ENCODE measurements at regions not wholly inside any gene's neighbourhood (a gene's known extent, or its start where the extent isn't known, plus 50 kb on each side); places are given as distances from the start of the nearest gene placed in this dataset.
A peak's percentile ranks its signal among the peaks of the same experiment; 100 is the strongest.

DNA sequence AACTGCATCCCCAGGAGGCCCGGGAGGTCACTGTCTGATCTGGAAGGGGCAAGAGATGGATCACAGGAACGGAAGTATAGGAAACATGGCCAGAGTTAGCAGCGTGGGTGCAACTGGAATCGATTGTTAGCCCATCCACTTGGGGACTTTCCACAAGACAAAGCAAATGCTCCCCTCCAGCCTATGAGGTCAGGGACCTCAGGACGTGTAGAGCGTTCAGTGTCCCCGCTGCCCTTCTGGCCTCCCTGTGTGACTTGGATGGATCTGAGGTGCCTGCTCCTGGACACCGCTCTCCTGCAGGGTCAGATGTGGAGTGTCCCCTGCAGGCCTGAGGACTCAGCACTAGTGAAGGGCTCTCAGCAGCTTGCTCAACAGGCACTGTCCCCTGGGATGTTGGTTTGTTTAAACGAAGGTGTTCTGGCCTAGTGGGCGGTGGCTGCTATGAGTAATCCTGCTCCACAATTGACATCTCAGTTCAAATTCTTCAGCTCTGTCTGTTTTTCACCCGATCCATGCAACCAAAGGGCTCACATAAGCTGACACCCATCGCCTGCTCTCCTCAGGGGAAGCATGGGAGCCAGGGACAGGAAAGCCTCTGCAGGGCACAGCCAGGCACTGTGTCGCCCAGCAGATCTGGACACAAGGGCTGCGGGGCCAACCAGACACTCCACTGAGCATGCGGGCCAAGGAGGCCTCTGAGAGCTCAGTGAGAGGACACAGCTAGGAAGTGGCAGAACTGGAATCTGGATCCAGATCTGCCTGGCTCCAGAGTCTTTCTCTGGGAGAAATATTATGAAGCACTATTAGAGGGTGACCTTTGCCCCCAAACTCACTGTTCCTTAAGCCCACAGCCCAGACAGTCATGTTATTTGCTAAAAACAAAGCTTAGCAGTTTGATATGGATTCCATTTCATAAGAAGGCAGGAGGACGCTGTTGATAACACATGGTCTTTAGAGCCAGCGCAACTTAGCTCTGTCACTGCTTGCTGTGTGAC, 78.5 kb downstream of the RHOB start (continued):
- TF ChIP-seq, protein P1, sequence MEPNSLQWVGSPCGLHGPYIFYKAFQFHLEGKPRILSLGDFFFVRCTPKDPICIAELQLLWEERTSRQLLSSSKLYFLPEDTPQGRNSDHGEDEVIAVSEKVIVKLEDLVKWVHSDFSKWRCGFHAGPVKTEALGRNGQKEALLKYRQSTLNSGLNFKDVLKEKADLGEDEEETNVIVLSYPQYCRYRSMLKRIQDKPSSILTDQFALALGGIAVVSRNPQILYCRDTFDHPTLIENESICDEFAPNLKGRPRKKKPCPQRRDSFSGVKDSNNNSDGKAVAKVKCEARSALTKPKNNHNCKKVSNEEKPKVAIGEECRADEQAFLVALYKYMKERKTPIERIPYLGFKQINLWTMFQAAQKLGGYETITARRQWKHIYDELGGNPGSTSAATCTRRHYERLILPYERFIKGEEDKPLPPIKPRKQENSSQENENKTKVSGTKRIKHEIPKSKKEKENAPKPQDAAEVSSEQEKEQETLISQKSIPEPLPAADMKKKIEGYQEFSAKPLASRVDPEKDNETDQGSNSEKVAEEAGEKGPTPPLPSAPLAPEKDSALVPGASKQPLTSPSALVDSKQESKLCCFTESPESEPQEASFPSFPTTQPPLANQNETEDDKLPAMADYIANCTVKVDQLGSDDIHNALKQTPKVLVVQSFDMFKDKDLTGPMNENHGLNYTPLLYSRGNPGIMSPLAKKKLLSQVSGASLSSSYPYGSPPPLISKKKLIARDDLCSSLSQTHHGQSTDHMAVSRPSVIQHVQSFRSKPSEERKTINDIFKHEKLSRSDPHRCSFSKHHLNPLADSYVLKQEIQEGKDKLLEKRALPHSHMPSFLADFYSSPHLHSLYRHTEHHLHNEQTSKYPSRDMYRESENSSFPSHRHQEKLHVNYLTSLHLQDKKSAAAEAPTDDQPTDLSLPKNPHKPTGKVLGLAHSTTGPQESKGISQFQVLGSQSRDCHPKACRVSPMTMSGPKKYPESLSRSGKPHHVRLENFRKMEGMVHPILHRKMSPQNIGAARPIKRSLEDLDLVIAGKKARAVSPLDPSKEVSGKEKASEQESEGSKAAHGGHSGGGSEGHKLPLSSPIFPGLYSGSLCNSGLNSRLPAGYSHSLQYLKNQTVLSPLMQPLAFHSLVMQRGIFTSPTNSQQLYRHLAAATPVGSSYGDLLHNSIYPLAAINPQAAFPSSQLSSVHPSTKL (CRISPR knock-in tag; IDR thresholded peaks at IDR 0.05), result peak; percentile 84
- TF ChIP-seq, protein P2, sequence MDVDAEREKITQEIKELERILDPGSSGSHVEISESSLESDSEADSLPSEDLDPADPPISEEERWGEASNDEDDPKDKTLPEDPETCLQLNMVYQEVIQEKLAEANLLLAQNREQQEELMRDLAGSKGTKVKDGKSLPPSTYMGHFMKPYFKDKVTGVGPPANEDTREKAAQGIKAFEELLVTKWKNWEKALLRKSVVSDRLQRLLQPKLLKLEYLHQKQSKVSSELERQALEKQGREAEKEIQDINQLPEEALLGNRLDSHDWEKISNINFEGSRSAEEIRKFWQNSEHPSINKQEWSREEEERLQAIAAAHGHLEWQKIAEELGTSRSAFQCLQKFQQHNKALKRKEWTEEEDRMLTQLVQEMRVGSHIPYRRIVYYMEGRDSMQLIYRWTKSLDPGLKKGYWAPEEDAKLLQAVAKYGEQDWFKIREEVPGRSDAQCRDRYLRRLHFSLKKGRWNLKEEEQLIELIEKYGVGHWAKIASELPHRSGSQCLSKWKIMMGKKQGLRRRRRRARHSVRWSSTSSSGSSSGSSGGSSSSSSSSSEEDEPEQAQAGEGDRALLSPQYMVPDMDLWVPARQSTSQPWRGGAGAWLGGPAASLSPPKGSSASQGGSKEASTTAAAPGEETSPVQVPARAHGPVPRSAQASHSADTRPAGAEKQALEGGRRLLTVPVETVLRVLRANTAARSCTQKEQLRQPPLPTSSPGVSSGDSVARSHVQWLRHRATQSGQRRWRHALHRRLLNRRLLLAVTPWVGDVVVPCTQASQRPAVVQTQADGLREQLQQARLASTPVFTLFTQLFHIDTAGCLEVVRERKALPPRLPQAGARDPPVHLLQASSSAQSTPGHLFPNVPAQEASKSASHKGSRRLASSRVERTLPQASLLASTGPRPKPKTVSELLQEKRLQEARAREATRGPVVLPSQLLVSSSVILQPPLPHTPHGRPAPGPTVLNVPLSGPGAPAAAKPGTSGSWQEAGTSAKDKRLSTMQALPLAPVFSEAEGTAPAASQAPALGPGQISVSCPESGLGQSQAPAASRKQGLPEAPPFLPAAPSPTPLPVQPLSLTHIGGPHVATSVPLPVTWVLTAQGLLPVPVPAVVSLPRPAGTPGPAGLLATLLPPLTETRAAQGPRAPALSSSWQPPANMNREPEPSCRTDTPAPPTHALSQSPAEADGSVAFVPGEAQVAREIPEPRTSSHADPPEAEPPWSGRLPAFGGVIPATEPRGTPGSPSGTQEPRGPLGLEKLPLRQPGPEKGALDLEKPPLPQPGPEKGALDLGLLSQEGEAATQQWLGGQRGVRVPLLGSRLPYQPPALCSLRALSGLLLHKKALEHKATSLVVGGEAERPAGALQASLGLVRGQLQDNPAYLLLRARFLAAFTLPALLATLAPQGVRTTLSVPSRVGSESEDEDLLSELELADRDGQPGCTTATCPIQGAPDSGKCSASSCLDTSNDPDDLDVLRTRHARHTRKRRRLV (CRISPR knock-in tag; IDR thresholded peaks at IDR 0.05), result no peak
- TF ChIP-seq, protein P3, sequence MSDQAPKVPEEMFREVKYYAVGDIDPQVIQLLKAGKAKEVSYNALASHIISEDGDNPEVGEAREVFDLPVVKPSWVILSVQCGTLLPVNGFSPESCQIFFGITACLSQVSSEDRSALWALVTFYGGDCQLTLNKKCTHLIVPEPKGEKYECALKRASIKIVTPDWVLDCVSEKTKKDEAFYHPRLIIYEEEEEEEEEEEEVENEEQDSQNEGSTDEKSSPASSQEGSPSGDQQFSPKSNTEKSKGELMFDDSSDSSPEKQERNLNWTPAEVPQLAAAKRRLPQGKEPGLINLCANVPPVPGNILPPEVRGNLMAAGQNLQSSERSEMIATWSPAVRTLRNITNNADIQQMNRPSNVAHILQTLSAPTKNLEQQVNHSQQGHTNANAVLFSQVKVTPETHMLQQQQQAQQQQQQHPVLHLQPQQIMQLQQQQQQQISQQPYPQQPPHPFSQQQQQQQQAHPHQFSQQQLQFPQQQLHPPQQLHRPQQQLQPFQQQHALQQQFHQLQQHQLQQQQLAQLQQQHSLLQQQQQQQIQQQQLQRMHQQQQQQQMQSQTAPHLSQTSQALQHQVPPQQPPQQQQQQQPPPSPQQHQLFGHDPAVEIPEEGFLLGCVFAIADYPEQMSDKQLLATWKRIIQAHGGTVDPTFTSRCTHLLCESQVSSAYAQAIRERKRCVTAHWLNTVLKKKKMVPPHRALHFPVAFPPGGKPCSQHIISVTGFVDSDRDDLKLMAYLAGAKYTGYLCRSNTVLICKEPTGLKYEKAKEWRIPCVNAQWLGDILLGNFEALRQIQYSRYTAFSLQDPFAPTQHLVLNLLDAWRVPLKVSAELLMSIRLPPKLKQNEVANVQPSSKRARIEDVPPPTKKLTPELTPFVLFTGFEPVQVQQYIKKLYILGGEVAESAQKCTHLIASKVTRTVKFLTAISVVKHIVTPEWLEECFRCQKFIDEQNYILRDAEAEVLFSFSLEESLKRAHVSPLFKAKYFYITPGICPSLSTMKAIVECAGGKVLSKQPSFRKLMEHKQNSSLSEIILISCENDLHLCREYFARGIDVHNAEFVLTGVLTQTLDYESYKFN (CRISPR knock-in tag; conservative IDR thresholded peaks at IDR 0.05), result peak; percentile 47; the same call in 1 of the 2 replicates
- TF ChIP-seq ZSCAN29 (CRISPR knock-in tag; conservative IDR thresholded peaks at IDR 0.05), result peak; percentile 86
- no peak; the same call in 1 of the 2 replicates for TF ChIP-seq TRIM24 (CRISPR knock-in tag; IDR thresholded peaks at IDR 0.05)
- no peak for TF ChIP-seq ZNF552 (CRISPR knock-in tag; IDR thresholded peaks at IDR 0.05; ENCODE audit: borderline replicate concordance)
- peak; percentile 27; the same call in 1 of the 2 replicates for TF ChIP-seq HOXA3 (CRISPR knock-in tag; IDR thresholded peaks at IDR 0.05)
- TF ChIP-seq, protein P4, sequence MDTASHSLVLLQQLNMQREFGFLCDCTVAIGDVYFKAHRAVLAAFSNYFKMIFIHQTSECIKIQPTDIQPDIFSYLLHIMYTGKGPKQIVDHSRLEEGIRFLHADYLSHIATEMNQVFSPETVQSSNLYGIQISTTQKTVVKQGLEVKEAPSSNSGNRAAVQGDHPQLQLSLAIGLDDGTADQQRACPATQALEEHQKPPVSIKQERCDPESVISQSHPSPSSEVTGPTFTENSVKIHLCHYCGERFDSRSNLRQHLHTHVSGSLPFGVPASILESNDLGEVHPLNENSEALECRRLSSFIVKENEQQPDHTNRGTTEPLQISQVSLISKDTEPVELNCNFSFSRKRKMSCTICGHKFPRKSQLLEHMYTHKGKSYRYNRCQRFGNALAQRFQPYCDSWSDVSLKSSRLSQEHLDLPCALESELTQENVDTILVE (CRISPR knock-in tag; IDR thresholded peaks at IDR 0.05), result no peak
- no peak for TF ChIP-seq ZSCAN20 (CRISPR knock-in tag; IDR thresholded peaks at IDR 0.05; ENCODE audit: borderline replicate concordance)
- no peak for TF ChIP-seq ZNF282 (IDR thresholded peaks at IDR 0.05; ENCODE audit: partially characterized antibody)
- TF ChIP-seq ZNF746 (CRISPR knock-in tag; IDR thresholded peaks at IDR 0.05), result peak; percentile 58; the same call in 1 of the 2 replicates
- no peak; the same call in 1 of the 2 replicates for TF ChIP-seq FLYWCH1 (CRISPR knock-in tag; IDR thresholded peaks at IDR 0.05)

Measured in HepG2 (cell line).